Neural progenitor cell (in vitro differentiated cells): ENCODE measurements at regions not wholly inside any gene's neighbourhood (a gene's known extent, or its start where the extent isn't known, plus 50 kb on each side); places are given as distances from the start of the nearest gene placed in this dataset.
A peak's percentile ranks its signal among the peaks of the same experiment; 100 is the strongest.

Experiments
- DNase-seq: peaks from one replicate; pipeline ENCODE4 v3.0.0-alpha.2; 2016; ENCODE audit warnings: low spot score
- H2AFZ ChIP-seq: fragments of 200-600 bp; sonication (generic); replicated peaks from 2 replicates; pipeline ENCODE4 v1.6.1; 2016; ENCODE audit warnings: antibody characterized with exemption
- H3F3A ChIP-seq: fragments of 200-600 bp; sonication (generic); 2 replicates; pipeline ENCODE4 v1.6.1; 2016; ENCODE audit warnings: antibody characterized with exemption, low read depth
- H3K27ac ChIP-seq: fragments of 200-600 bp; sonication (generic); 2 replicates; pipeline ENCODE4 v1.5.1; 2016; ENCODE audit warnings: mild to moderate bottlenecking
- H3K27me3 ChIP-seq: fragments of 200-600 bp; sonication (generic); 2 replicates; pipeline ENCODE4 v1.6.1; 2016; ENCODE audit warnings: mild to moderate bottlenecking, moderate library complexity
- H3K36me3 ChIP-seq: fragments of 200-600 bp; sonication (generic); 2 replicates; pipeline ENCODE4 v1.5.1; 2016
- H3K4me1 ChIP-seq: fragments of 200-600 bp; sonication (generic); 2 replicates; pipeline ENCODE4 v1.6.1; 2016; ENCODE audit warnings: mixed run types
- H3K4me2 ChIP-seq: fragments of 200-600 bp; sonication (generic); 2 replicates; pipeline ENCODE4 v1.6.1; 2016
- H3K4me3 ChIP-seq: fragments of 200-600 bp; sonication (generic); 2 replicates; pipeline ENCODE4 v1.5.1; 2016
- H3K79me2 ChIP-seq: fragments of 200-600 bp; sonication (generic); 2 replicates; pipeline ENCODE4 v1.6.1; 2016; ENCODE audit warnings: low read depth
- H3K9ac ChIP-seq: fragments of 200-600 bp; sonication (generic); 2 replicates; pipeline ENCODE4 v1.6.1; 2016
- H3K9me3 ChIP-seq: fragments of 200-600 bp; sonication (generic); 2 replicates; pipeline ENCODE4 v1.5.1; 2016; ENCODE audit warnings: low read depth
- H4K20me1 ChIP-seq: fragments of 200-600 bp; sonication (generic); 2 replicates; pipeline ENCODE4 v1.6.1; 2016; ENCODE audit warnings: low read depth
- H3K27ac Mint-ChIP-seq: 3 replicates; pipeline ENCODE4 v1.8.0; 2021; ENCODE audit warnings: mixed read lengths
- H3K27me3 Mint-ChIP-seq: 2 replicates; pipeline ENCODE4 v1.8.0; 2022; ENCODE audit warnings: low read depth, mild to moderate bottlenecking, inconsistent platforms, moderate library complexity, mixed read lengths; ENCODE audit not compliant: insufficient read depth
- H3K36me3 Mint-ChIP-seq: 3 replicates; pipeline ENCODE4 v1.8.0; 2021; ENCODE audit warnings: mixed read lengths
- H3K4me1 Mint-ChIP-seq: 3 replicates; pipeline ENCODE4 v1.8.0; 2021; ENCODE audit warnings: mixed read lengths
- H3K4me3 Mint-ChIP-seq: 3 replicates; pipeline ENCODE4 v1.8.0; 2021; ENCODE audit warnings: mild to moderate bottlenecking, moderate library complexity, mixed read lengths
- H3K9me3 Mint-ChIP-seq: 3 replicates; pipeline ENCODE4 v1.8.0; 2020; ENCODE audit warnings: mixed read lengths
- CTCF ChIP-seq: fragments of 200-600 bp; sonication (generic); IDR thresholded peaks from 2 replicates; pipeline ENCODE4 v1.5.1; 2017; ENCODE audit warnings: antibody characterized with exemption, mild to moderate bottlenecking
- EZH2 ChIP-seq: fragments of 200-600 bp; sonication (generic); IDR thresholded peaks from 2 replicates; pipeline ENCODE4 v1.6.1; 2017; ENCODE audit warnings: antibody characterized with exemption, mild to moderate bottlenecking, moderate library complexity
- EZH2phosphoT487 ChIP-seq: fragments of 200-600 bp; sonication (generic); IDR thresholded peaks from 2 replicates; pipeline ENCODE4 v1.6.1; 2017; ENCODE audit warnings: antibody characterized with exemption

DNA sequence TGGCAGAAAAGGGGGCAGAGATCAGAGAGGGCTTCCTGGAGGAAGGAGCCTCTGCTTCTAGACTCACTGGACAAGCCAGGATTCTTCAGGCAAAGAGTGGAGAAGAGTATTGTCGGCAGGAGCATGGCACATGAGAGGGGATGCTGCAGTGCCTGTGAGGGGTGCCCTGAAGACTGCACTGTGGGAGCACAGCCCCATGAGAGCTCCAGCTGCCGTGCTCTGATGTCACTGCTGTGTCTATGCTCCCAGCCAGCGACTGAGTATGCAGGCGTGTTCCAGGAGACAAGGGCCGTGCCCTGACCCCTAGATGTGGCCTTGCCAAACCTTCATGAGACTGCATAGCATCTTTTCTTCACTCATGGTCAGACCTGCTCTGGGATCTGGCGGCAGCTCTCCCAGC, 339.1 kb downstream of the RPS24 start:
- Histone ChIP-seq H3K36me3 (no peaks in the 10 kb centered on the region), H3K79me2 (no peaks in the 10 kb centered on the region), H3K4me2 (no peak overlapping the region), H2AFZ (no peak overlapping the region), H3K9ac (no peak overlapping the region), H3K9me3 (no peaks in the 10 kb centered on the region), H3K27me3 (no peaks in the 10 kb centered on the region), H3F3A (peaks cover 4% of the 10 kb centered on the region), H3K4me3 (no peak overlapping the region), H3K4me1 (peaks cover 20% of the 10 kb centered on the region), H3K27ac (no peak overlapping the region), H4K20me1 (no peaks in the 10 kb centered on the region)
- DNase-seq = no peak
- H3K36me3 Mint-ChIP-seq = no peaks in the 10 kb centered on the region
- no peaks in the 10 kb centered on the region for H3K9me3 Mint-ChIP-seq
- peaks cover 10% of the 10 kb centered on the region for H3K27me3 Mint-ChIP-seq
- TF ChIP-seq EZH2phosphoT487 = no peak
- no peak for TF ChIP-seq CTCF
- no peak for TF ChIP-seq EZH2
- peak overlapping the region; percentile 22 for H3K27ac Mint-ChIP-seq
- peaks cover 57% of the 10 kb centered on the region for H3K4me1 Mint-ChIP-seq
- no peak overlapping the region for H3K4me3 Mint-ChIP-seq

DNA sequence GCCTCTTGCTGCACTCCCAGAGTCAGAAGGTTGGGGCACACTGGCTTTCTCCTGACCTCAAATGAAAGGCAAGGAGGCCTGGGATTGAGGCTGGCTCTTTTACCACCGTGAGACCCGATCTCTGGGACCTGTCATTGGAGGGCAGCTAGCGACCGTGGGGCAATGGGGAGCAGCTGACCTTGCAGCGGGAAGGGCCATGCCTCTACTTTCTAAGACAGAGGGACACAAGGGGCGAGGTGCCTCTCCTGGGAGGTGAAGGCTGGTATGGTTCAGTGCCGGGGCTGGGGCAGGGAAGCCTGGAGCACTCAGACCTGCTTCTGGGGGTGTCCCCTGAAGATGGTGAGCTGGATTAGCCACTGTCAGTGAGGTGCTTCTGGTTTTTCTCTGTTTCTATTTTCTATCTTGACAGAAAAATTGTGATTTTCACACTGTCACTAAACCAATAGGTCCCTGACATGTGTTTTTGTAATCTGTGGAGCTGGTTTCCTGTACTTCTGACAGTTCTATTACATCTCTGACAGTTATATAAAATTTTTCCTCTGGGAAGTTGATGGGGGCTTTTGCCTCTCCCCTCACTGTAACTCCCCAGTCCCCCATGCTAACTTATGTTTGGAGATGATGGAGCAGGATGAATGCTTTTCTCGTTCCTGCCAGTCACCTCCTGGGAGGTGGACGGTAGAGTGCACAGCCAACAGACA, 340.8 kb downstream of the RPS24 start:
- Mint-ChIP-seq H3K4me3 (no peak overlapping the region), H3K4me1 (peaks cover 62% of the 10 kb centered on the region)
- H3K4me3 ChIP-seq = no peak overlapping the region

GRCh38 chr10:78375854-78376785, 342.5 kb downstream of the RPS24 start:
- H3K27me3 ChIP-seq = no peaks in the 10 kb centered on the region
- H3K79me2 ChIP-seq = no peaks in the 10 kb centered on the region
- DNase-seq = peak; percentile 51
- no peak overlapping the region for H3K4me2 ChIP-seq
- Mint-ChIP-seq H3K9me3 (peaks cover 14% of the 10 kb centered on the region), H3K36me3 (no peaks in the 10 kb centered on the region), H3K27me3 (peaks cover 5% of the 10 kb centered on the region), H3K27ac (peak overlapping the region; percentile 83), H3K4me3 (peak overlapping the region; percentile 33), H3K4me1 (peaks cover 56% of the 10 kb centered on the region)
- H3K27ac ChIP-seq = no peak overlapping the region
- H3K9ac ChIP-seq = no peak overlapping the region
- no peak overlapping the region for H3K4me3 ChIP-seq
- peaks cover 19% of the 10 kb centered on the region for H3K4me1 ChIP-seq
- no peaks in the 10 kb centered on the region for H3K9me3 ChIP-seq
- H3F3A ChIP-seq = peaks cover 7% of the 10 kb centered on the region
- H2AFZ ChIP-seq = no peak overlapping the region
- no peaks in the 10 kb centered on the region for H3K36me3 ChIP-seq
- no peaks in the 10 kb centered on the region for H4K20me1 ChIP-seq
- TF ChIP-seq EZH2phosphoT487 = no peak
- TF ChIP-seq EZH2 = no peak
- no peak for TF ChIP-seq CTCF

More for the DNA sequence above, 340.8 kb downstream of the RPS24 start:
- Mint-ChIP-seq H3K9me3 (peaks cover 6% of the 10 kb centered on the region), H3K36me3 (no peaks in the 10 kb centered on the region), H3K27me3 (peaks cover 10% of the 10 kb centered on the region), H3K27ac (peak overlapping the region; percentile 63)
- no peaks in the 10 kb centered on the region for H3K79me2 ChIP-seq
- no peaks in the 10 kb centered on the region for H4K20me1 ChIP-seq
- no peaks in the 10 kb centered on the region for H3K27me3 ChIP-seq
- TF ChIP-seq EZH2phosphoT487 (no peak), CTCF (no peak), EZH2 (no peak)
- H3K9me3 ChIP-seq = no peaks in the 10 kb centered on the region
- H3K4me2 ChIP-seq = no peak overlapping the region
- H3K4me1 ChIP-seq = peaks cover 23% of the 10 kb centered on the region
- no peaks in the 10 kb centered on the region for H3K36me3 ChIP-seq
- no peak for DNase-seq
- H2AFZ ChIP-seq = no peak overlapping the region
- peaks cover 7% of the 10 kb centered on the region for H3F3A ChIP-seq
- no peak overlapping the region for H3K9ac ChIP-seq
- H3K27ac ChIP-seq = no peak overlapping the region
